ENCODE measurements at regions not wholly inside any gene's neighbourhood (a gene's known extent, or its start where the extent isn't known, plus 50 kb on each side); places are given as distances from the start of the nearest gene placed in this dataset.

GRCh38 chr12:77362509-77363210 is 297.3 kb upstream of the E2F7 start:
- TF ChIP-seq EZH2 (IDR thresholded peaks at IDR 0.05; ENCODE audit: borderline replicate concordance, insufficient read depth, low read depth, low read length, poor library complexity, severe bottlenecking) (no peak), CTCF (IDR thresholded peaks at IDR 0.05) (no peak)
